K562 (cell line): ENCODE measurements at regions not wholly inside any gene's neighbourhood (a gene's known extent, or its start where the extent isn't known, plus 50 kb on each side); places are given as distances from the start of the nearest gene placed in this dataset.

Experiments used
- CTCF ChIP-seq, 3 experiments: IDR thresholded peaks in 2 of 3; conservative IDR thresholded peaks in 1 of 3; 2 replicates each; pipeline ENCODE4 v1.5.1; 2011 to 2012; ENCODE audit warnings: low read length in 3 of 3, mild to moderate bottlenecking in 3 of 3, control low read depth in 2 of 3, improper control_type of control experiment in 1 of 3, inconsistent platforms in 1 of 3, low read depth in 1 of 3, mixed read lengths in 1 of 3, moderate library complexity in 1 of 3; ENCODE audit not compliant: insufficient read depth in 2 of 3
- EP400 ChIP-seq: fragments of 450-650 bp; IDR thresholded peaks from 2 replicates; pipeline ENCODE4 v1.6.1; 2017; ENCODE audit warnings: antibody characterized with exemption, mild to moderate bottlenecking, moderate library complexity
- HDAC8 ChIP-seq: fragments of 450-650 bp; IDR thresholded peaks from 2 replicates; pipeline ENCODE4 v1.6.1; 2016; ENCODE audit warnings: mild to moderate bottlenecking, missing genetic modification characterization, moderate library complexity, missing compliant biosample characterization
- KLF6 ChIP-seq: fragments of 250-450 bp; sonication (Bioruptor Pico); IDR thresholded peaks from 2 replicates; pipeline ENCODE4 v1.4.0; 2020; ENCODE audit warnings: mild to moderate bottlenecking, moderate library complexity, borderline replicate concordance
- POLR2A ChIP-seq: fragments of 450-650 bp; conservative IDR thresholded peaks from 2 replicates; pipeline ENCODE4 v1.6.1; 2016
- RAD21 ChIP-seq, 2 experiments: fragments of 250-450 bp in 1 of 2; fragments of 450-650 bp in 1 of 2; sonication (Bioruptor Pico) in 1 of 2; formaldehyde crosslinking in 1 of 2; IDR thresholded peaks in 1 of 2; conservative IDR thresholded peaks in 1 of 2; 2 replicates each; pipeline versions ENCODE4 v1.4.0 to v1.8.0; 2020 to 2022; ENCODE audit warnings: mild to moderate bottlenecking in 2 of 2, moderate library complexity in 1 of 2
- ZNF175 ChIP-seq: fragments of 200-800 bp; sonication (Bioruptor generic); IDR thresholded peaks from 2 replicates; pipeline ENCODE4 v1.6.1; 2016; ENCODE audit warnings: low read depth, mild to moderate bottlenecking, missing genetic modification characterization, missing compliant biosample characterization

DNA sequence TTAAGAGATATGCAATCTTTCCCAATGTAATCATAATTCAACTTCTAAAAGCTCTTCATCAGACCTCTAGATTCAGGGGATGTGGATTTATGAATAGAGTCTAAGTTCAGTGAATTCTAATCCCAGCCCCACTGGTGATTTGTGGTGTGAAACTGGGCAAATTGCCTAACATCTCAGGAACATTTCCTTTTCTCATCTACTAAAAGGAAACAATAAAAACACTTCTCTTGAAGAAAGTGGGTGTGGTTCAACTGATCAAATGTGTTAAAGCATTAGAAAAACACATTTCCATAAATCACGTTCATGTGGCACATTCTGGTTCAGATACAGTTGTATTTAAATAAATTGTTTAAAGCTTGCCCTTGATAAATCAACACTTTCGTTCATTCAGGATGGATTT lies 631.7 kb upstream of the CDH6 start:
- TF ChIP-seq CTCF (IDR thresholded peaks at IDR 0.05 in 2 of 3, conservative IDR thresholded peaks at IDR 0.05 in 1 of 3; ENCODE audit: insufficient read depth in 2 of 3, low read depth in 1 of 3, low read length in 3 of 3) (no peak), KLF6 (CRISPR knock-in tag) (no peak), POLR2A (no peak), EP400 (no peak), RAD21 (CRISPR knock-in tag; conservative IDR thresholded peaks at IDR 0.05 in 1 of 2, IDR thresholded peaks at IDR 0.05 in 1 of 2) (no peak), HDAC8 (tag) (no peak), ZNF175 (CRISPR knock-in tag) (no peak)
